Ishikawa (cell line): ENCODE measurements at regions not wholly inside any gene's neighbourhood (a gene's known extent, or its start where the extent isn't known, plus 50 kb on each side); places are given as distances from the start of the nearest gene placed in this dataset.

Experiments used
- TAF1 ChIP-seq: IDR thresholded peaks from 2 replicates; pipeline ENCODE4 v1.6.1; 2012; ENCODE audit warnings: low read depth, mild to moderate bottlenecking
- YY1 ChIP-seq: IDR thresholded peaks from 2 replicates; pipeline ENCODE4 v1.6.1; 2012; ENCODE audit warnings: low read depth
- ZBTB7A ChIP-seq: IDR thresholded peaks from 2 replicates; pipeline ENCODE4 v1.6.1; 2012; ENCODE audit warnings: low read depth
- TF ChIP-seq, protein P1 (sequence below): IDR thresholded peaks from 2 replicates; pipeline ENCODE4 v1.6.1; 2012
- TF ChIP-seq, protein P2 (sequence below): IDR thresholded peaks from 2 replicates; pipeline ENCODE4 v1.6.1; 2012; ENCODE audit warnings: low read depth, mild to moderate bottlenecking

DNA sequence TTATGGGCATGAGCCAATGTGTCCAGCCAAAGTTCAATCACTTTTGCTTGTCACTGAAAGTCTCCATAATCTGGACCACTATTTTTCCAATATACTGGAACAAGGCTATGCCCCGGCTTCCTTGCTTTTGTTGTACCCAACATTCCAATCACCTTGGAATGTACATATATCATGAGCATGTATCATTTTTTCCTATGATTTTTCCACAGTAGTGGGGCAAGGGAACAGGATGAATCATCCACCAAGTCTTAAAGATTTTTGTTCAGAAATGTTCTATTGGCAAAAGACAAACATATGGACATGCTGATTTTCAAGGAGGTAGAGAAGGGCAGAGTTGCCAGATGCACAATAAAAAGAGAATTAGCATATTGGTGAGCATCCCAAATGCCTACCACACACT, 548.1 kb upstream of the INTU start:
- no peak for TF ChIP-seq YY1
- TF ChIP-seq, protein P1, sequence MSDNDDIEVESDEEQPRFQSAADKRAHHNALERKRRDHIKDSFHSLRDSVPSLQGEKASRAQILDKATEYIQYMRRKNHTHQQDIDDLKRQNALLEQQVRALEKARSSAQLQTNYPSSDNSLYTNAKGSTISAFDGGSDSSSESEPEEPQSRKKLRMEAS = no peak
- no peak for TF ChIP-seq TAF1
- TF ChIP-seq, protein P2, sequence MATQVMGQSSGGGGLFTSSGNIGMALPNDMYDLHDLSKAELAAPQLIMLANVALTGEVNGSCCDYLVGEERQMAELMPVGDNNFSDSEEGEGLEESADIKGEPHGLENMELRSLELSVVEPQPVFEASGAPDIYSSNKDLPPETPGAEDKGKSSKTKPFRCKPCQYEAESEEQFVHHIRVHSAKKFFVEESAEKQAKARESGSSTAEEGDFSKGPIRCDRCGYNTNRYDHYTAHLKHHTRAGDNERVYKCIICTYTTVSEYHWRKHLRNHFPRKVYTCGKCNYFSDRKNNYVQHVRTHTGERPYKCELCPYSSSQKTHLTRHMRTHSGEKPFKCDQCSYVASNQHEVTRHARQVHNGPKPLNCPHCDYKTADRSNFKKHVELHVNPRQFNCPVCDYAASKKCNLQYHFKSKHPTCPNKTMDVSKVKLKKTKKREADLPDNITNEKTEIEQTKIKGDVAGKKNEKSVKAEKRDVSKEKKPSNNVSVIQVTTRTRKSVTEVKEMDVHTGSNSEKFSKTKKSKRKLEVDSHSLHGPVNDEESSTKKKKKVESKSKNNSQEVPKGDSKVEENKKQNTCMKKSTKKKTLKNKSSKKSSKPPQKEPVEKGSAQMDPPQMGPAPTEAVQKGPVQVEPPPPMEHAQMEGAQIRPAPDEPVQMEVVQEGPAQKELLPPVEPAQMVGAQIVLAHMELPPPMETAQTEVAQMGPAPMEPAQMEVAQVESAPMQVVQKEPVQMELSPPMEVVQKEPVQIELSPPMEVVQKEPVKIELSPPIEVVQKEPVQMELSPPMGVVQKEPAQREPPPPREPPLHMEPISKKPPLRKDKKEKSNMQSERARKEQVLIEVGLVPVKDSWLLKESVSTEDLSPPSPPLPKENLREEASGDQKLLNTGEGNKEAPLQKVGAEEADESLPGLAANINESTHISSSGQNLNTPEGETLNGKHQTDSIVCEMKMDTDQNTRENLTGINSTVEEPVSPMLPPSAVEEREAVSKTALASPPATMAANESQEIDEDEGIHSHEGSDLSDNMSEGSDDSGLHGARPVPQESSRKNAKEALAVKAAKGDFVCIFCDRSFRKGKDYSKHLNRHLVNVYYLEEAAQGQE = no peak
- no peak for TF ChIP-seq ZBTB7A
